HG02642 (cell line): ENCODE measurements at regions not wholly inside any gene's neighbourhood (a gene's known extent, or its start where the extent isn't known, plus 50 kb on each side); places are given as distances from the start of the nearest gene placed in this dataset.
"Not testable (repeated sequence)": the region's sequence is repeated elsewhere in the genome, so short reads cannot be mapped to it uniquely, and the experiment has no call there.

Source experiments
- ATAC-seq: cut with Tn5 transposase; IDR thresholded peaks from one replicate; pipeline ENCODE4 v1.9.1; 2021; ENCODE audit warnings: mild to moderate bottlenecking; ENCODE audit not compliant: unreplicated experiment, poor library complexity

DNA sequence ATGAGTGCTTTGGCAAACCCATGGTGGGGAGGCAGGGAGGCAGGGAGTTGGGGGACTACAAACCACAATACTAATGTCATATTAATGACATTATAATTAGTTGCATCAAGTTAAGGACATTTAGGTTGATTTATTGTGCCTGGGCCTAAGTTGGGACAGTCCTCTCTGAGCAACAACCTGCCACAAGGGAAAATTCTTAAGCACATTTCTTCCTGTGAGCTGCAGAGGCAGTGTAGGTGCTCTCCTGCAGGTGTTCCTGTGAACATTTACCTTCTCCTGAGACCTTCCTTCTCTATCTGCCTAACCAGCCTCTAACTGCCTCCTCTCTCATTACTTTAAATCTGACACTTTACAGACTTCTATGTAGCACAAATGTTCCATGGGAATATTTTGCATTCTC lies 1830.0 kb upstream of the AGA start:
- no peak for ATAC-seq

DNA sequence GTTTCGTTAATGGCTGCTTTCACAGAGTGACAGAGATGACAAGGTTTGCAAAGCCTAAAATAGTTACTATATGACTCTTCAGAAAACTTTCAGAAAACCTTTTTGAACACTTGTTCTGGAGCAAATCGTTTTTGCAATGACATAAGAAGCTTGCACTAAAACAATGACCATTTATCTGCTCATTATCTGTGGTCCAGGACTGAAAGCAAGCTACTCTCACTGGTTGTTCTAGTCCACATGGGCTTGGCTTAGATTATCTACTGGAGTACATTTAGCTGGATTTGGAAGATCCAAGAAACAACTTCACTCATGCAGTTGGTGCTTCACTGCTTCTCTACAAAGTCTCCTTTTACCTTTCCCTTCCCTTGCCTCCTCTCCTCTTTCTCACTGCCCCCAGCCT lies 1836.4 kb upstream of the AGA start:
- ATAC-seq: no peak

DNA sequence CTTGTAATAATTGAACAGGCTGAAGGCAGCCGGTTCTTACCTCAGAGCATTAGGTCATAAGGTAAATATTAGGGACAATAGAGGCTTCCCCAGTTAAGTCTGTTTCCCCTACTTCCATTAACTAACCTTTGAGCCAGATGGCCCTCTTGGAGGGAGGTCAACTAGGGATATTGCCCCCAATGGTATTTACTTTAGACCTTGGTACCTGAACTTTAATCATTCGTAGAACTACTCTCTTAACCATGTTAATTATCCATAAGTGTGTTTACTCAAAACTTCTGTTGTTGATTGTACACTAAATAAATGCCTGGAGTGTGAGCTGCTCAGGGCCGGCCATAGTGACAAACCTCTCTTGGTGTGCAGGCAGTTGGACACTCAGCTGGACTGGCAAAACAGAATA lies 1843.5 kb upstream of the AGA start:
- ATAC-seq: no peak

DNA sequence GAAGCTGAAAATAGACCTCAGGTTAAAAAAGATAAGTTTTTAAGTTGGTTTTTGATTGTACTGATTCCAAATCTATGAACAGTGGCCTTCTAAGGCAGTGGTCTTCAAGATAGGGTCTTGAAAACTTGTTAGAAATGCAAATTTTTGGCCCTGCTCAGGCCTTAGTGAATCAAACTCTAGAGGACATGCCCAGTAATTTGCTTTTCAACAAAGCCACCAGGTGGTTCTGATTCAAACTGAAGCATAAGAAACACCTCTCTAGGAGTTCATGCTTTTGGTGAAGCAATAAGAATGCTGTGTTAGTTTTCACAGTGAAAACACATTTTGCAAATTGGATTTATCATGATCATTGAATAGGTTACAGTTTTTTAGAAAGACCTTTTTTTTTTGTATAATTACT lies 1849.4 kb upstream of the AGA start:
- ATAC-seq: no peak

DNA sequence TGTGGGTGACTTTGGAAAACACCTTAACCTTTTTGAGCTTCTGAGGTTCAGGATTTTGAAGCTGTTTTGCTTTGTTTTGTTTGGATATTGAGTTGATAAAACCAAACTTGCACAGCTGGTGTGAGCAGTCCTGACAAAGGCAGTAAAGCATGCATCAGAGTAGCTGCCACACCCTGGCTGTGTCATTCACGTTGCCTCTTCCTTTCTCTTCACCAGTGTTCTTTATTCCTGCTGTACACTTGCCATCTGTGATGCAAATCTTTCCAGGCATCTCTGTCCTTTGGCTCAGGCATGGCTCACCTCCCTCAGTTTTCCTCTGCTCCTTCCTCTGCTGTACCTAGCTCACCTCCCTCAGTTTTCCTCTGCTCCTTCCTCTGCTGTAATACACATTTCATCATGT lies 1850.2 kb upstream of the AGA start:
- ATAC-seq: no peak

DNA sequence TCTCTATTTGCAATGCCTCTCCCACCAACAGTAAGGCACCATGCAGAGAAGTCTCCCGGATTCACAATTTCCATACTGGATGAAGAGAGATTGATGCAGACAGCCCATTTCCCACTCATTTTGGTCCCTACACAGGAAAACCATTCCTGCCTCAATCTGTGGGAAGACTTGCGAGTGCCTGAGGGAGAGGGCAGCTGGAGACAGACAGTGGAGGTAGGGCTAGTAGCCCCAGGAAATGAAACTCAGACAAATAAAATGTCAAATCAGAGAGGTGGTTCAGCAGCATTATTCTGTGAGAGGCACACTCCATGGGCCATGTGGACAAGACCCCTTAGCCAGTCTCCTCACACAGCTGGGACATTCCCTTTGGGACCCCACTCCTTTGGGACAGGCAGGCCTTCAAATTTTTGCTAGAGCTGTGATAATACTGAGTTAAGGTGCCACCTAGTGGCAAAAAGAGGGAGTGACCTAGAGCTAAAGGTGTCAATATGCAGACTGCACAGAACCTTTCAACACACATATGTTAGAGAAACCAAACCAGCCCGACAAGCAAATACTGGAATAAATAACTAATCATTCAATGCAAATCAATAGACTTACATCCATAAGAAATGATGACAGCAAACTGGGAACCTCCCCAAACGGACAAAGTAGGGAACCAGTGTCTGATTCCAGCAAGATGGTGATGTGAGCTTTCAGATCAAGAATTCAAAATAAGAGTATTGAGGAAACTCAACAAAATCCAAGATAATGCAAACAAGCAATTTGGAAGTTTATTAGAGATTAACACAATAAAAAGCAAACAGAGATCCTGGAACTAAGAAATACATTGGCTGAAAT lies 1865.3 kb upstream of the AGA start:
- ATAC-seq: peak; percentile 90

DNA sequence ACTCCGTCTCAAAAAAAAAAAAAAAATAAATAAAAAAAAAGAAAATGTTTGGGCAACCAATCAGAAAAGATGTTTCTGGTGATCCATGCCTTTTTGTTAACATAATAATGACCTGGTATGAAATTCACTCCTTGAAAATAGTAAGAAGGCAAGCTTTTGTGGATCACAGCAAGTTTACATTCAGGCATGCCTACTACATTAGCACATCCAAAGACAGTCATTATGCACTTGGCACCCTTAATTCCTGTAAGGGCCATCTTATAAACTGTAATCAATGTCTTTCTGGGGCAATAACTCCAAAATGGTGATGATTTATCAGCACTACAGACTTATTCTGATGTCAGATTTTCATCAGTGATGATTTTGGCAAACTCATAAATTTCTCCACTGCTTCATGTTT lies 1871.6 kb upstream of the AGA start:
- no peak for ATAC-seq

DNA sequence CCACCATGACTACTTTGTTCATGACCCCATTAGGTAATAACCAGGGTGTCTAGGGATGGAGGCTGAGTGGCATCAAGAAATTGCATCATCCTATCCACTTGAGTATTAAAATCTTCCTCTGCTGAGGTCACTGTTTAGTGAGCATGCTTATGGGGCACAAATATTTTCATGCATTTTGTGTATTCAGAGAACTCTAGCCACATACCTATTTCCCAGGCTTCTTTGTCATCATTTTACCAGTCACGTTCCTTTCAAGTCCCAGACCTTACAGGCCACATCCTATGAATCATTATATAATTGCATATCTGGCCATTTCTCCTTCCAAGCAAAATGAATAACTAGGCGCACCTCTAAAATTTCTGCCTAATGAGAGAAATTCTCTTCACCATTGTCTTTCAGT lies 1882.9 kb upstream of the AGA start:
- no peak for ATAC-seq

DNA sequence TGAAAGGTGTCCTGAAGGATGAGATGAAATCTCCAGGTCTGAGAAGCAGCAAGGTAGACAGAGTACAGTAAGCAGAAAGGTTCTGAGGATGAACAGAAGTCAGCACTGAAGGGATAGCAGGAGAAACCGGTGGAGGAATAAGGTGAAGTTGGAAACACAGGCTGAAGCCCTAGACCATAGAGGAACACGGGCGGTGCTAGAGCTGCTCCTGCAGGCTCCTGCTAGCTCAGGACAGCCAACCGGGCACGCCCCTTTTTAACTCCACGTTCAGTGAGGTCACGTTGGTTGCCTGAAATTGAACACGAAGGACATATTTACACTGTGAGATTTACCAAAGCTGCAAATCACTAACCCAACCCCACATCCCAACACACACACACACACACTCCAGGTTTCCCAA lies 1886.4 kb upstream of the AGA start:
- ATAC-seq: no peak

DNA sequence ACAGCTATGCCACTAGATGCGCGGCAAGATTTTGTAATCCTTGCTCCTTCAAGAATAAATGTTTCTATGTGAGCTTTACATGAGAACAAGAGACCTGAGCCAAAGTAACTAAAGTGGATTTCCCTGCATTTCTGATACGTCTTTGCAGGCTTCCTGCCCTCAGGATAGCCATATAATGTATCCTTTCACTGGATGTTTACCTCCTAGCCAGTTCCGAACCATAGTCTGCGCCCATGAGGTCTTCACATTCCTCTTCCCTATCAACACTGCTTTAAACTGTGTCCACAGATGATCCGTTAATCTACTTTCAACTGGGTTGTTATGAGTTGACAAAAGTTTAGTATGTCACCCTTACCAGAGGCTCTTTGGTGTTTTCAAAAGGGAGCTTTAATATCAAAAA lies 1889.1 kb upstream of the AGA start:
- ATAC-seq: no peak

DNA sequence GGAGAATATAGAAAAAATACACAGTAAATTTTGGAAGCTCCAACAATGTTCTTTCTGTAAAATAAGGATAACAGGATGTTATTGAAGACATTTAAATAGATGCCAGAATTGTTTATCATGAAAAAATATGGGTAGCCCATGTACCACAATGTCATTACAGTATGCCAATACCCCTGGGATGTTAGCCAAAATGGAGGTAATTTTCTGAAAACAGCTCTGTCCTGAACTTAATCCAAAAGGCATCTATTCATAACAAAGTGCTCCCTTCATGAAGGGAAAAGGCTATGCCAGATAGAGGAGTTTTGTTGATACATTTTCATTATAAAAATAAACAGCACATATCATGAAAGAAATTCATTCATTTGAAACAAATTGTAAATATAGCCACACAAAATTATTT lies 1902.6 kb upstream of the AGA start:
- ATAC-seq: no peak

DNA sequence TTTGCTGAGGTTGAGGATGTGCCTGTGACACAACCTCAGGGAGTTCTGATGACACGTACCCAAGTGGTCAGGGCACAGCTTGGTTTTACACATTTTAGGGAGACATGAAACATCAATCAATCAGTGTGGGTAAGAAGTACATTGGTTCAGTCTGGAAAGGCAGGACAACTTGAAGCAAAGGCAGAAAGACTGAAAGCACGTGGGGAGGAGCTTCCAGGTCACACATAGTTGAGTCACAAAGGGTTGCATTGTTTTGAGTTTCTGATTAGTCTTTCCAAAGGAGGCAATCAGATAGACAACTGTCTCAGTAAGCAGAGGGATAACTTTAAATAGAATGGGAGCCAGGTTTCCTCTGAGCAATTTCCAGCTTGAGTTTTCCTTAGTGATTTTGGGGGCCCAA lies 1910.0 kb upstream of the AGA start:
- ATAC-seq: no peak

DNA sequence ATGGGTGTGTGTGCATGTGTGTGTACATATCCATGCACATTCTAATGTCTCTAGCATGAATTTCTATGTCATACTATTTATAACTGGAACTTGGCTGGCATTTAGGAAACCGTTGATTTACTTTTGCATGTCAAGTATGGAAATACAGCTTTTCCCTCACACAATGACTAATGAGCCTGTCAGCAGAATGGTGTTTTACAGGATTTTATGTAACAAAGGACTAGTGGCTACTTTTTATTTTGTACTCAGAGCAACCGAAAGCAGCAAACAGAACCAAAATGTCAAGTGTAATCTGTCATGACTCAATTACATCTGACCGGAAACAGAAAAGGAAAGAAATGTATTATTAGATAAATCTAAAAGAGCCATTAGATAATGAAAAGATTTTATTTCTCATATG lies 1911.5 kb upstream of the AGA start:
- ATAC-seq: no peak

DNA sequence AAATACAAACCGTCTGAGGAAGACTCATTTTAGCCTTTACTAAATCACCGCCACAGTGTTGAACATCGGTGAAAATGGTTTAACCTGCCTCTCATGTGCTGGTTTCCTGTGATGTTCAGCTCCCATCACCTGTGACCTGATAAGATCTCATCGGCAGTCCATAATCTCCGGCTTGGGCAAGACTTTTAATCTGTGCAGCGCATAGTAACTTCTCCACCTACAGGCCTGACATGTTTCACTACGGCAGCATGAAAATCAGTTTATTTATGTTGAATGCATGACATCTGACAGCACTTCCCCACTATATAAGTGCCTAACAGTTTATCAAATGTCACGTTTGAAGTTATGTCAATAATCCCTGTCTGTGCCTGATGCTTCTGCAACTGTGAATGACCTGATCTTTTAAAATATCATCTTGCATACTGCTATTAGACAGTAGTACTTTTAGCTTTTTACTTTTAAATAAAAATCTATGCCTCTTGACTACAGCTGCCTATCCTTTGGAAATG lies 1919.8 kb upstream of the AGA start:
- ATAC-seq: no peak

DNA sequence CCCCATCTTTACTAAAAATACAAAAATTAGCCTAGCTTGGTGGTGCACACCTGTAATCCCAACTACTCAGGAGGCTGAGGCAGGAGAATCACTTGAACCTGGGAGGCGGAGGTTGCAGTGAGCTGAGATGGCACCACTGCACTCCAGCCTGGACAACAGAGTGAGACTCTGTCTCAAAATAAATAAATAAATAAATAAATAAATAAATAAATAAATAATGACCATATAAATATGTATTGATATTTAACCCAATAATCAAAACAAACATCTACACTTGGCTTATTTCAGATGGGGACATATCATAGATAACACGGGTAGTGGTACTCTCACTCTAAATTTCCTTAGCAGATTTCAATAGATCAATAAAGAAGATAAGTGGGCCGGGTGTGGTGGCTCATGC lies 1923.7 kb upstream of the AGA start:
- ATAC-seq: not testable (repeated sequence)

DNA sequence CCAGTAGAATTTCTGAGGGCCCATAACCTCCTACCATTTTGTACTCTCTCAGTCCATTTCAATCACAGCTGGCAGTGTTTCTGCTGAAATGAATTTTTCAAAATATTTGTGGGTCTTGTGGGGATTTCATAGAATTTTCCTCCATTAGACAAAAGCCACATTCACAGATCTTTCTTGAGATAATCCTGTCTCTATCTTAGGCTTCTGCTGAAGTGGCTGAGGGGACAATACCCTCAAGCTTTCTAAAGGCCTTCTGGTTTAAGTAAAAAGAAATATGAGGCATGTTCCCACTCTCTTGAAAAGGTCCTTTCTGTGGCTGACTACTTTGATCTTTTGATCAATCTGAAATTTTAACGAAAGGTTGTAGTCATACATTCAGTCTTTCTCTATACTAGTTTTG lies 1930.0 kb upstream of the AGA start:
- no peak for ATAC-seq

DNA sequence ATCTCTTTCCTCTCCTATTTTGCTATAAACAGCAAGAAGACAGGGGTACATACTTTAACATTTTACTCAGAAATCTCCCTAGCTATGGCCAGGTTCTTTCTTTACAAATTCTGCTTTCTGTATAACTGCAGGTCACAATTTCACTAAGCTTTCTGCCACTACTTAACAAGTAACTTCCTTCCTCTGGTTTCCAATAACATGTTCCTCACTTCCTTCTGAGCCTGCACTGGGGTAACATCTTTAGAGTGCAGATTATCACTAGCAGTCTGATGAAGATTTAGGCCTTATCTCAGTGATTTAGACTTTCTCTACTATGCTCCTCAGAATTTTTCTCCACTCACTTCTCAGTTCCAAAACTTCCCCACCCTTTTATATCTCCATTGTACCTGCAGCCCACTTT lies 1930.5 kb upstream of the AGA start:
- no peak for ATAC-seq

DNA sequence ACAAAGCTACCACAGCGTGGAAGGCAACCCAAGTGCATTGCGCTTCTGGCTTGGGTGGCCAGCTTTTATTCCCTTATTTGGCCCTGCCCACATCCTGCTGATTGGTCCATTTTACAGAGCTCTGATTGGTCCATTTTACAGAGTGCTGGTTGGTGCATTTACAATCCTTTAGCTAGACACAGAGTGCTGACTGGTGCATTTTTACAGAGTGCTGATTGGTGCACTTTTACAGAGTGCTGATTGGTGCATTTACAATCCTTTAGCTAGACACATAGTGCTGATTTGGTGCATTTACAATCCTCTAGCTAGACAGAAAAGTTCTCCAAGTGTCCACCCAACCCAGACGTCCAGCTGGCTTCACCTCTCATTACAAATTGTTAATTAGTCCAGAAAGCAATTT lies 1936.6 kb upstream of the AGA start:
- ATAC-seq: not testable (repeated sequence)

DNA sequence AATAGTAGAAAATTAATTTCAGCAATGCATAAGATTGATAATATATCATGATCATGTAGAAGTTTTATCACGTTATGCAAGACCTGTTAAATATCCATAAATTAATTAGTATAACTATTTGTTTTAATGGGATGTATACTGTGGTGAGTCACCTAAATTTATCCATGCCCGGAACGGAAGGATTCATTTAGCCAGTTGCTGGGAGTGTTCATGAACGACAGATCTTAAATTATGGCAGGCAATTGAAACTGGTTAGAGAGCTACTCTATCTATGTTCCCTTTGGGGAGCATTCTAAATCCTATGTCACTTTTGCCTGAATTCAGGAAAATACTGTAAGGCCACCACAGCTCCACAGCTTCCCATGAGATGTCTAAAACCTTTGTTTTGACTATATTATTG lies 1950.5 kb upstream of the AGA start:
- no peak for ATAC-seq

DNA sequence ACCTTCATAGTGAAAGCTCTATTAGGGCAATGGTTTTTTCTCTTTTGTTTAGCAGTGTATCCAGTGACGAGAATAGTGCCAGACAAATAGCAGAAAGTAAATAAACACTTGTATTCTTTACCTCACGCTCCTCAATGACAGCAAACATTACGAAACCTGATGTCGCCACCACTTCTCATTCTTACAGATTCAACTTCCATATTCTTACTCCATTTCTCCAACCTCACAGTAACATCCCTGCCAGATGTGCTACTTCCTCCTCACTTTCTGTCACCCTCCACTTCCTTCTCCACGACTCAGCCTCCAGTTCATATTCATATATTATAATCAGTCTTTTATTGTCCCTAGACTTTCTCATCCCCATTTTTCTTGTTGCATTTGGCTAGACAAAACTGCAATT lies 1956.2 kb upstream of the AGA start:
- ATAC-seq: no peak

DNA sequence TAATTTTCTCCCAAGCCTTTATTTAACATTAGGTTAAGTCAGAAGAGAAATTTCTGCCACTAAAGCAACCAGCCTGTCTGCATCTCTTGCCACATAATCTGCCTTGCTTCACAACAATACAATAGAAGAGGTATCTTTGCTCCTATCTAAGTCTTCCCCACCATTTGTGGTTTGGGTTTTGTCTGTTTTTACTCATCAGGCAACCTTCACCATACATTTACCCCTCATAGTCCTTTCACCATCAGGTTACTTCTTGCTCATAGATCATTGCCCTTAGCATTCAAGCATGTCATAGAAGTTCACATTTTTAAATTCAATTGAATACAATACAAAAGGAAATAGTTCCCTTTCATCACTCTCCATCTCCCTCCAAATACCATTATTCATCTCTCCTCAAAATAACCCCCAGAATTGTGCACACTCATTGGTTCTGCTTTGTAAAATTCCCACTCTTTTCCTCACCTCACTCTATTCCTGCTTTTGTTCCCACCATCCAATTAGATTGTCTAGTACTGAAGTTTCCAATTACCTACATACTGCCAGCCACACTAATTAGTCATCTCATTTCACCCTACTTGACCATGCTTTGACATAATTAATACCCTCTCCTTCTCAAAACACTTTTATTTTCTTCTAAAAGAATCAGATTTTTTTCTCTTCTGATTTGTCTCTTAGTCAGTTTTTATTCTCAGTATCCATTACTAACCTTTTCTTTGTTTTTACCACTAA lies 1957.0 kb upstream of the AGA start:
- ATAC-seq: no peak
